Sigmoid colon (tissue), 6 donors: ENCODE measurements at regions not wholly inside any gene's neighbourhood (a gene's known extent, or its start where the extent isn't known, plus 50 kb on each side); places are given as distances from the start of the nearest gene placed in this dataset.

Experiments
- DNase-seq: peaks from one replicate; pipeline ENCODE4 v3.0.0-alpha.2; 2019
- H3K27ac ChIP-seq, 4 donors: fragments of 200-600 bp; sonication (generic); one replicate each; pipeline ENCODE4 v1.5.1; 2016 to 2019; ENCODE audit warnings: mild to moderate bottlenecking in 1 of 4
- H3K27me3 ChIP-seq, 3 donors: fragments of 200-600 bp; sonication (generic); one replicate each; pipeline ENCODE4 v1.5.1; 2019; ENCODE audit warnings: mild to moderate bottlenecking in 1 of 3
- H3K36me3 ChIP-seq, 4 donors: fragments of 200-600 bp; sonication (generic); one replicate each; pipeline ENCODE4 v1.5.1; 2016 to 2019
- H3K4me1 ChIP-seq, 4 donors: fragments of 200-600 bp; sonication (generic); one replicate each; pipeline ENCODE4 v1.5.1; 2017 to 2019
- H3K4me3 ChIP-seq, 4 donors: fragments of 200-600 bp; sonication (generic); one replicate each; pipeline ENCODE4 v1.5.1; 2017 to 2019; ENCODE audit warnings: mild to moderate bottlenecking in 2 of 4, moderate library complexity in 1 of 4
- H3K9me3 ChIP-seq, 4 donors: fragments of 200-600 bp in 3 of 4; sonication (generic) in 3 of 4; one replicate each; pipeline versions ENCODE4 v1.5.1 to v1.6.1; 2013 to 2019
- CTCF ChIP-seq, 4 experiments: fragments of 450-650 bp in 3 of 4; fragments of 200-600 bp in 1 of 4; IDR thresholded peaks; one replicate each; pipeline ENCODE4 v1.5.1; 2016 to 2019; ENCODE audit warnings: antibody characterized with exemption in 4 of 4, mild to moderate bottlenecking in 3 of 4, moderate library complexity in 2 of 4
- EP300 ChIP-seq, 4 donors: sonication (generic); formaldehyde crosslinking; IDR thresholded peaks; one replicate each; pipeline ENCODE4 v1.6.1; 2017; ENCODE audit warnings: antibody characterized with exemption in 4 of 4
- POLR2A ChIP-seq, 2 donors: fragments of 450-650 bp; IDR thresholded peaks; one replicate each; pipeline ENCODE4 v1.6.1; 2016; ENCODE audit warnings: antibody characterized with exemption in 2 of 2, mild to moderate bottlenecking in 2 of 2, moderate library complexity in 2 of 2
- POLR2AphosphoS5 ChIP-seq, 4 donors: sonication (generic); formaldehyde crosslinking; IDR thresholded peaks; one replicate each; pipeline ENCODE4 v1.6.1; 2017; ENCODE audit warnings: antibody characterized with exemption in 4 of 4
- WGBS, 2 donors: extraction: QIAGEN DNeasy Blood & Tissue Kit; methylation state at CpG; one replicate each; pipeline ENCODE4 v1.1.7; 2013; 5-methylcytosine and 5-hydroxymethylcytosine counted together
- intact Hi-C: fragments of 100-400 bp; cut with DNase I; formaldehyde crosslinking; loops from one replicate; pipeline ENCODE4 v1.15.1; 2023
- donor health status: healthy with polysubstance abuse.
- donor health status: healthy.

GRCh38 chr5:164708831-164709230 is 1203.4 kb downstream of the MAT2B start:
- no peak for DNase-seq
- intact Hi-C loops = no loop called here
- Histone ChIP-seq H3K4me1 (no peaks in the 10 kb centered on the region), H3K9me3 (no peaks in the 10 kb centered on the region), H3K27me3 (no peaks in the 10 kb centered on the region), H3K4me3 (no peak overlapping the region), H3K36me3 (no peaks in the 10 kb centered on the region), H3K27ac (no peak overlapping the region)
- no peak for TF ChIP-seq CTCF (IDR thresholded peaks at IDR 0.05)
- TF ChIP-seq POLR2AphosphoS5 (IDR thresholded peaks at IDR 0.05) = no peak
- no peak for TF ChIP-seq EP300 (IDR thresholded peaks at IDR 0.05)
- TF ChIP-seq POLR2A (IDR thresholded peaks at IDR 0.05) = no peak
- WGBS, 2 donors = 30 to 51% methylated on average over 7 of the region's 7 CpGs

- H3K4me3 ChIP-seq = no peak overlapping the region
- no peak overlapping the region for H3K27ac ChIP-seq
- H3K9me3 ChIP-seq = no peaks in the 10 kb centered on the region
These were observed 1208.3 kb downstream of the MAT2B start for GRCh38 chr5:164713682-164714081.

GRCh38 chr5:164721116-164721515 is 1215.7 kb downstream of the MAT2B start:
- Histone ChIP-seq H3K9me3 (no peaks in the 10 kb centered on the region), H3K4me1 (no peaks in the 10 kb centered on the region), H3K36me3 (no peaks in the 10 kb centered on the region), H3K27ac (no peak overlapping the region), H3K27me3 (no peaks in the 10 kb centered on the region), H3K4me3 (no peak overlapping the region)
- TF ChIP-seq POLR2A (IDR thresholded peaks at IDR 0.05) = no peak
- TF ChIP-seq POLR2AphosphoS5 (IDR thresholded peaks at IDR 0.05) = no peak
- no peak for TF ChIP-seq CTCF (IDR thresholded peaks at IDR 0.05)
- intact Hi-C loops = no loop called here
- DNase-seq = no peak

More at GRCh38 chr5:164713682-164714081, 1208.3 kb downstream of the MAT2B start:
- no peaks in the 10 kb centered on the region for H3K36me3 ChIP-seq
- intact Hi-C loops = no loop called here
- H3K4me1 ChIP-seq = no peaks in the 10 kb centered on the region
- no peak for DNase-seq
- H3K27me3 ChIP-seq = no peaks in the 10 kb centered on the region
- WGBS, 2 donors = 78 to 84% methylated on average over 2 of the region's 2 CpGs
- no peak for TF ChIP-seq EP300 (IDR thresholded peaks at IDR 0.05)
- no peak for TF ChIP-seq CTCF (IDR thresholded peaks at IDR 0.05)

GRCh38 chr5:164721656-164722055 is 1216.2 kb downstream of the MAT2B start:
- Histone ChIP-seq H3K27me3 (no peaks in the 10 kb centered on the region), H3K27ac (no peak overlapping the region), H3K36me3 (no peaks in the 10 kb centered on the region), H3K4me3 (no peak overlapping the region), H3K9me3 (no peaks in the 10 kb centered on the region), H3K4me1 (no peaks in the 10 kb centered on the region)
- intact Hi-C loops = no loop called here
- TF ChIP-seq EP300 (IDR thresholded peaks at IDR 0.05) (no peak), POLR2A (IDR thresholded peaks at IDR 0.05) (no peak), POLR2AphosphoS5 (IDR thresholded peaks at IDR 0.05) (no peak), CTCF (IDR thresholded peaks at IDR 0.05) (no peak)
- 45 to 81% methylated on average over 1 of the region's 1 CpG for WGBS, 2 donors
- no peak for DNase-seq

GRCh38 chr5:164722702-164723101 is 1217.3 kb downstream of the MAT2B start:
- Histone ChIP-seq H3K9me3 (no peaks in the 10 kb centered on the region), H3K36me3 (no peaks in the 10 kb centered on the region), H3K27ac (no peak overlapping the region), H3K4me3 (no peak overlapping the region), H3K4me1 (no peaks in the 10 kb centered on the region), H3K27me3 (no peaks in the 10 kb centered on the region)
- intact Hi-C loops = no loop called here
- TF ChIP-seq CTCF (IDR thresholded peaks at IDR 0.05) (no peak), POLR2A (IDR thresholded peaks at IDR 0.05) (no peak), POLR2AphosphoS5 (IDR thresholded peaks at IDR 0.05) (no peak), EP300 (IDR thresholded peaks at IDR 0.05) (no peak)
- DNase-seq = no peak
- 82 to 91% methylated on average over 1 of the region's 1 CpG for WGBS, 2 donors
